Calu3 (cell line): ENCODE measurements at regions not wholly inside any gene's neighbourhood (a gene's known extent, or its start where the extent isn't known, plus 50 kb on each side); places are given as distances from the start of the nearest gene placed in this dataset.

Experiments used
- BruUV-seq: library from RNA; stranded (reverse); fragments of 400-500 nt; replicated peaks from 2 replicates; lab custom pipeline; 2021; lab: Mats Ljungman, UMichigan
- CTCF ChIA-PET: fragments of 300-600 bp; sonication (Branson Sonifier 250); formaldehyde crosslinking; loops from one replicate; lab custom pipeline; 2022; ENCODE audit warnings: antibody characterized with exemption; lab: Charles Lee
- DNase-seq: peaks from one replicate; pipeline ENCODE4 v3.0.0; 2022
- H3K27ac Mint-ChIP-seq: one replicate; pipeline ENCODE4 v1.8.0; 2022; ENCODE audit warnings: mixed read lengths; ENCODE audit not compliant: unreplicated experiment
- H3K27me3 Mint-ChIP-seq: one replicate; pipeline ENCODE4 v1.8.0; 2022; ENCODE audit warnings: mixed read lengths; ENCODE audit not compliant: unreplicated experiment
- H3K36me3 Mint-ChIP-seq: one replicate; pipeline ENCODE4 v1.8.0; 2022; ENCODE audit warnings: mild to moderate bottlenecking, moderate library complexity, mixed read lengths; ENCODE audit not compliant: insufficient read depth, unreplicated experiment
- H3K4me1 Mint-ChIP-seq: one replicate; pipeline ENCODE4 v1.8.0; 2022; ENCODE audit warnings: mild to moderate bottlenecking, low read depth, mixed read lengths; ENCODE audit not compliant: unreplicated experiment
- H3K4me3 Mint-ChIP-seq: one replicate; pipeline ENCODE4 v1.8.0; 2022; ENCODE audit warnings: mild to moderate bottlenecking, low read depth, moderate library complexity, mixed read lengths; ENCODE audit not compliant: unreplicated experiment
- H3K9me3 Mint-ChIP-seq: one replicate; pipeline ENCODE4 v1.8.0; 2022; ENCODE audit warnings: low read depth, mixed read lengths; ENCODE audit not compliant: unreplicated experiment
- CTCF ChIP-seq: fragments of 200-600 bp; IDR thresholded peaks from one replicate; pipeline ENCODE4 v1.8.0; 2022; ENCODE audit warnings: antibody characterized with exemption; ENCODE audit not compliant: unreplicated experiment
- intact Hi-C: fragments of 100-400 bp; cut with micrococcal nuclease; formaldehyde crosslinking; loops from one replicate; pipeline ENCODE4 v1.10.0; 2022; ENCODE audit not compliant: unreplicated experiment

- H3K4me3 Mint-ChIP-seq, result no peak overlapping the region
- no peak for DNase-seq
- H3K27me3 Mint-ChIP-seq, result no peaks in the 10 kb centered on the region
- no peak overlapping the region for H3K27ac Mint-ChIP-seq
- no peaks in the 10 kb centered on the region for H3K4me1 Mint-ChIP-seq
- H3K9me3 Mint-ChIP-seq, result no peaks in the 10 kb centered on the region
- intact Hi-C loops, result no loop called here
- no peaks in the 10 kb centered on the region for H3K36me3 Mint-ChIP-seq
- TF ChIP-seq CTCF, result no peak
- CTCF ChIA-PET, result no interaction called here
- BruUV-seq, result no TSS peak
These were observed 139.3 kb downstream of the RFPL4B start for GRCh38 chr6:112486454-112486853.

GRCh38 chr6:112488238-112488637 is 141.1 kb downstream of the RFPL4B start:
- Mint-ChIP-seq H3K27ac (no peak overlapping the region), H3K4me3 (no peak overlapping the region), H3K36me3 (no peaks in the 10 kb centered on the region), H3K4me1 (no peaks in the 10 kb centered on the region), H3K27me3 (no peaks in the 10 kb centered on the region), H3K9me3 (no peaks in the 10 kb centered on the region)
- no peak for DNase-seq
- no peak for TF ChIP-seq CTCF
- CTCF ChIA-PET, result no interaction called here
- intact Hi-C loops, result no loop called here
- no TSS peak for BruUV-seq

- Mint-ChIP-seq H3K4me1 (peaks cover 6% of the 10 kb centered on the region), H3K4me3 (no peak overlapping the region), H3K27me3 (no peaks in the 10 kb centered on the region), H3K27ac (no peak overlapping the region), H3K9me3 (no peaks in the 10 kb centered on the region), H3K36me3 (no peaks in the 10 kb centered on the region)
- no peak for TF ChIP-seq CTCF
- BruUV-seq, result no TSS peak
- DNase-seq, result no peak
- intact Hi-C loops, result no loop called here
- CTCF ChIA-PET, result no interaction called here
These were observed 154.6 kb downstream of the RFPL4B start for GRCh38 chr6:112501705-112502104.

- TF ChIP-seq CTCF, result peak; percentile 42
- CTCF ChIA-PET, result no interaction called here
These were observed 155.4 kb downstream of the RFPL4B start for GRCh38 chr6:112502351-112503090.

More at GRCh38 chr6:112502351-112503090, 155.4 kb downstream of the RFPL4B start:
- H3K4me1 Mint-ChIP-seq, result peaks cover 6% of the 10 kb centered on the region
- no peak overlapping the region for H3K27ac Mint-ChIP-seq
- no peak overlapping the region for H3K4me3 Mint-ChIP-seq
- no TSS peak for BruUV-seq
- intact Hi-C loops, result no loop called here
- DNase-seq, result no peak
- H3K27me3 Mint-ChIP-seq, result no peaks in the 10 kb centered on the region
- no peaks in the 10 kb centered on the region for H3K9me3 Mint-ChIP-seq
- H3K36me3 Mint-ChIP-seq, result no peaks in the 10 kb centered on the region
